Upper lobe of right lung (tissue), 1 donor: ENCODE measurements at regions not wholly inside any gene's neighbourhood (a gene's known extent, or its start where the extent isn't known, plus 50 kb on each side); places are given as distances from the start of the nearest gene placed in this dataset.

Source experiments
- ATAC-seq: fragments of 200-7000 bp; cut with Tn5 transposase; one replicate; pipeline ENCODE4 v1.9.1; 2020; ENCODE audit warnings: mild to moderate bottlenecking, moderate library complexity
- DNase-seq: peaks from one replicate; pipeline ENCODE4 v3.0.0-alpha.2; 2020
- H3K27ac ChIP-seq: fragments of 200-600 bp; one replicate; pipeline ENCODE4 v1.8.0; 2022
- H3K27me3 ChIP-seq: fragments of 200-600 bp; one replicate; pipeline ENCODE4 v1.8.0; 2022; ENCODE audit warnings: mild to moderate bottlenecking
- H3K36me3 ChIP-seq: fragments of 200-600 bp; one replicate; pipeline ENCODE4 v1.8.0; 2022
- H3K4me1 ChIP-seq: fragments of 200-600 bp; one replicate; pipeline ENCODE4 v1.8.0; 2022
- H3K4me3 ChIP-seq: fragments of 200-600 bp; one replicate; pipeline ENCODE4 v1.8.0; 2022; ENCODE audit warnings: mild to moderate bottlenecking
- H3K9me3 ChIP-seq: fragments of 200-600 bp; one replicate; pipeline ENCODE4 v1.8.0; 2022
- intact Hi-C: fragments of 100-400 bp; cut with DNase I; formaldehyde crosslinking; loops from one replicate; pipeline ENCODE4 v1.11.0; 2022
- TF ChIP-seq, protein P1 (sequence below): fragments of 200-600 bp; IDR thresholded peaks from one replicate; pipeline ENCODE4 v1.8.0; 2022; ENCODE audit warnings: antibody characterized with exemption
- donor health status: DM: no; HTN: yes; CAD: no; lungs with severe emphysema.

DNA sequence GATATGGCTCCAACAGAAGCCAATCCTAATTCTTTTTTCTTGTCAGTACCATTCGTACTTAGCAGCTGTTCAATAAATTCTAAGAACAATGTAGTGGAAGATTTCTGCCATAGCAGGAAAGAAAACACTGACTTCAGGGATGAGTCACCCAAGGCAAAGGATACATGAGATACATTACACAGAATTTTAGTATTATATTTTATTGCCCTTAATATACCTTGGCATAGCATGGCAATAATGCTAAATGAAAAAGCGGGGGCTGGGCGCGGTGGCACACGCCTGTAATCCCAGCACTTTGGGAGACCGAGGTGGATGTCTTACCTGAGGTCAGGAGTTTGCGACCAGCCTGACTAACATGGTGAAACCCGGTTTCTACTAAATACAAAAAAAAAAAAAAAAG lies 619.1 kb upstream of the DAB2 start:
- intact Hi-C loops = no loop called here
- Histone ChIP-seq H3K27ac (no peak overlapping the region), H3K4me3 (no peak overlapping the region), H3K4me1 (no peaks in the 10 kb centered on the region), H3K27me3 (no peaks in the 10 kb centered on the region), H3K9me3 (no peaks in the 10 kb centered on the region), H3K36me3 (no peaks in the 10 kb centered on the region)
- no peak for DNase-seq
- ATAC-seq = no peak
- TF ChIP-seq, protein P1, sequence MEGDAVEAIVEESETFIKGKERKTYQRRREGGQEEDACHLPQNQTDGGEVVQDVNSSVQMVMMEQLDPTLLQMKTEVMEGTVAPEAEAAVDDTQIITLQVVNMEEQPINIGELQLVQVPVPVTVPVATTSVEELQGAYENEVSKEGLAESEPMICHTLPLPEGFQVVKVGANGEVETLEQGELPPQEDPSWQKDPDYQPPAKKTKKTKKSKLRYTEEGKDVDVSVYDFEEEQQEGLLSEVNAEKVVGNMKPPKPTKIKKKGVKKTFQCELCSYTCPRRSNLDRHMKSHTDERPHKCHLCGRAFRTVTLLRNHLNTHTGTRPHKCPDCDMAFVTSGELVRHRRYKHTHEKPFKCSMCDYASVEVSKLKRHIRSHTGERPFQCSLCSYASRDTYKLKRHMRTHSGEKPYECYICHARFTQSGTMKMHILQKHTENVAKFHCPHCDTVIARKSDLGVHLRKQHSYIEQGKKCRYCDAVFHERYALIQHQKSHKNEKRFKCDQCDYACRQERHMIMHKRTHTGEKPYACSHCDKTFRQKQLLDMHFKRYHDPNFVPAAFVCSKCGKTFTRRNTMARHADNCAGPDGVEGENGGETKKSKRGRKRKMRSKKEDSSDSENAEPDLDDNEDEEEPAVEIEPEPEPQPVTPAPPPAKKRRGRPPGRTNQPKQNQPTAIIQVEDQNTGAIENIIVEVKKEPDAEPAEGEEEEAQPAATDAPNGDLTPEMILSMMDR = no peak

GRCh38 chr5:40041452-40041851 lies 616.7 kb upstream of the DAB2 start:
- DNase-seq (no peak), ATAC-seq (no peak)
- TF ChIP-seq, protein P1 = no peak
- Histone ChIP-seq H3K36me3 (no peaks in the 10 kb centered on the region), H3K4me3 (no peak overlapping the region), H3K27ac (no peak overlapping the region), H3K4me1 (no peaks in the 10 kb centered on the region), H3K27me3 (no peaks in the 10 kb centered on the region), H3K9me3 (no peaks in the 10 kb centered on the region)
- intact Hi-C loops = no loop called here

GRCh38 chr5:40037713-40038112 lies 612.9 kb upstream of the DAB2 start:
- Histone ChIP-seq H3K27ac (no peak overlapping the region), H3K4me3 (no peak overlapping the region), H3K4me1 (no peaks in the 10 kb centered on the region), H3K9me3 (no peaks in the 10 kb centered on the region), H3K36me3 (no peaks in the 10 kb centered on the region), H3K27me3 (no peaks in the 10 kb centered on the region)
- TF ChIP-seq, protein P1 = no peak
- no peak for ATAC-seq
- intact Hi-C loops = no loop called here
- no peak for DNase-seq

DNA sequence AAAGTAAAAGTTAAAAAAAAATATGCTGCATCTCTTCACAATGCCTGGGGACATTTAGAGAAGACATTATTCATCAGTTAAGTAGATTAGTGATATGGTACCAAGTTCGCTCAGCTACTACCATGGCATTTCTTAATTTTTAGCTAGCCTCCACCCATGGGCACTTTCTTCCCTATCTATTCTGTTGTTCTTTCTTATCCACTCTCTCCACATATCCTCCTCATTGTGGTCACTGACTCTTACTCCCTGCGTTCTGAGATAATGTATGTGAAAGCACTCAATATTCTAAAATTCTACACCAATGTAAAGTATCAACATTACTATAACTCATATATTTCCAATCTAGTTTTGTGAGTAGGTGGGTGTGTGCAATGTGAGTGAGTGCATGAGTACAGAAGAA lies 609.7 kb upstream of the DAB2 start:
- Histone ChIP-seq H3K4me3 (no peak overlapping the region), H3K4me1 (no peaks in the 10 kb centered on the region), H3K27ac (no peak overlapping the region), H3K27me3 (no peaks in the 10 kb centered on the region), H3K9me3 (no peaks in the 10 kb centered on the region), H3K36me3 (no peaks in the 10 kb centered on the region)
- intact Hi-C loops = no loop called here
- no peak for DNase-seq
- ATAC-seq = no peak
- TF ChIP-seq, protein P1 = no peak

DNA sequence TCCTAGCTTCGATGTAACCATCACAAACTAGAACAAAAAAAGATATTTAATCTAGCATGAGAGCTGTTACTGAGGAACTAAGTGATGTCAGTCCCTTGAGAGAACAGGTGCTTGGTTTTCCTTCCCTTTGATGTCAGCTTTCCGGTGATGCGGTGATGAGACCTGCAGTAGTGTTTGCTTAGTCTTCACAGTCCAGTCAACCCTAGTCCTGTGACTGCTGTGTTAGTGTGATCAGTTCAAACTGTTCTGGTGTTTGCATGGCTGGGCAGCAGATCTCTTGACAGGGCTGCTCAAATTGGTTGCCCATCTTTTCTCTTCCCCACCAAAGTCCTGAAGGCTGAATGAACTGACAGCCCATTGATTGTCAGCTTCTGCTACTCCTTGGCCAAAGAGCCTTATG lies 608.6 kb upstream of the DAB2 start:
- Histone ChIP-seq H3K9me3 (no peaks in the 10 kb centered on the region), H3K27ac (no peak overlapping the region), H3K4me3 (no peak overlapping the region), H3K27me3 (no peaks in the 10 kb centered on the region), H3K4me1 (no peaks in the 10 kb centered on the region), H3K36me3 (no peaks in the 10 kb centered on the region)
- intact Hi-C loops = no loop called here
- ATAC-seq (no peak), DNase-seq (no peak)
- TF ChIP-seq, protein P1 = no peak

DNA sequence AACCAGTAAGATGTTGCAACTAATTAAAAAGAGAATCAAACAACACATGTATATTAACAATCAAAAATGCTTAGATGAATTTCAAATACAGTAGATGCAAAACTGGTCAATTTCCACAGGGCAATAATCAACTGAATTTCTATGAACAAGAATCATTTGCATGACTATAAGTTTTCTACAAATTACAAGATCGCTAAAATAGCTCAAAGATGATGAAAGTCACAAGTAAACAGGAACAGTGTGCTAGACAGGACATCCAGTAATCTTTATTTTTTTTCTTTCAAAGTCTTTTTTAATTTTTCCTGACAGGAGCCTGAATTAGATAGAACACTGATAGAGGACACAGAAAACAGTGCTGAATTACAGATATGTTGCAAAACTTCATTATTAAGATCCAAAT lies 608.2 kb upstream of the DAB2 start:
- H3K4me1 ChIP-seq = no peaks in the 10 kb centered on the region
- no peaks in the 10 kb centered on the region for H3K36me3 ChIP-seq
- TF ChIP-seq, protein P1 = no peak
- no peak overlapping the region for H3K27ac ChIP-seq
- ATAC-seq = no peak
- no peak for DNase-seq
- H3K27me3 ChIP-seq = no peaks in the 10 kb centered on the region
- H3K9me3 ChIP-seq = no peaks in the 10 kb centered on the region
- intact Hi-C loops = no loop called here
- no peak overlapping the region for H3K4me3 ChIP-seq
